GM23338 (cell line): ENCODE measurements at regions not wholly inside any gene's neighbourhood (a gene's known extent, or its start where the extent isn't known, plus 50 kb on each side); places are given as distances from the start of the nearest gene placed in this dataset.

Source experiments
- CREB1 ChIP-seq: fragments of 250-450 bp; sonication (Bioruptor Pico); IDR thresholded peaks from 2 replicates; pipeline ENCODE4 v1.5.0; 2020; ENCODE audit warnings: low read depth, mild to moderate bottlenecking, moderate library complexity
- CTCF ChIP-seq, 2 experiments: fragments of 200-600 bp in 1 of 2; sonication (generic) in 1 of 2; conservative IDR thresholded peaks; 2 replicates each; pipeline versions ENCODE4 v1.5.1 to v1.6.1; 2016 to 2017; ENCODE audit warnings: antibody characterized with exemption in 2 of 2, low read depth in 2 of 2, mild to moderate bottlenecking in 2 of 2, moderate library complexity in 1 of 2
- EZH2 ChIP-seq: fragments of 200-600 bp; sonication (generic); IDR thresholded peaks from one replicate; pipeline ENCODE4 v1.8.0; 2017; ENCODE audit warnings: antibody characterized with exemption, mild to moderate bottlenecking, low read depth; ENCODE audit not compliant: unreplicated experiment
- EZH2phosphoT487 ChIP-seq: fragments of 200-600 bp; sonication (generic); IDR thresholded peaks from one replicate; pipeline ENCODE4 v1.8.1; 2018; ENCODE audit warnings: antibody characterized with exemption; ENCODE audit not compliant: unreplicated experiment
- JUNB ChIP-seq: IDR thresholded peaks from one replicate; pipeline ENCODE4 v1.6.1; 2016; ENCODE audit warnings: antibody characterized with exemption; ENCODE audit not compliant: unreplicated experiment
- POLR2AphosphoS5 ChIP-seq: IDR thresholded peaks from 2 replicates; pipeline ENCODE4 v1.6.1; 2016; ENCODE audit warnings: antibody characterized with exemption, low read depth
- STAT1 ChIP-seq: IDR thresholded peaks from one replicate; pipeline ENCODE4 v1.6.1; 2016; ENCODE audit warnings: antibody characterized with exemption; ENCODE audit not compliant: unreplicated experiment
- ZNF331 ChIP-seq: fragments of 250-450 bp; sonication (Bioruptor Pico); IDR thresholded peaks from 2 replicates; pipeline ENCODE4 v1.5.0; 2020; ENCODE audit warnings: low read depth, mild to moderate bottlenecking, moderate library complexity
- TF ChIP-seq, protein P1 (sequence below): IDR thresholded peaks from one replicate; pipeline ENCODE4 v1.6.1; 2018; ENCODE audit warnings: antibody characterized with exemption; ENCODE audit not compliant: unreplicated experiment
- TF ChIP-seq, protein P2 (sequence below): IDR thresholded peaks from 2 replicates; pipeline ENCODE4 v1.6.1; 2016; ENCODE audit warnings: antibody characterized with exemption

DNA sequence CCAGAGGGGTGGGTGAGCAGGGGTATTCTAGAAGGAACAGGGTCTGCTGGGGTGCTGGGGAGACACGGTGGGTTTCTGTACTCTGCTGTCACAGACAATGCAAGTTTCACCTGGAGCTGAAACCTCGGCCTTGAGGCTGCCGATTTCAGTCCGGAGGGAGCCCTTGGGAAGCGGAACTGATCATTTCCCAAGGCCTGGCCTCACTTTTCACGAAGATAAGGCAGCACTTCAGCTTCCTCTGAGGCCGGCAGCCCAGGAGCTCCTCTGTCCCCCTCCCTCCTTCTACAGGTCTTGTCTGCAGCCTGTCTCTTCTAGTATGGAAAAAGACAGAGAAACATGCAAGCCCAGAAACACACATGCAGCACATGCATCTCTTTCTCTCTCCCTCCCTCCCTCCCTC, 242.1 kb downstream of the CDC5L start:
- no peak for TF ChIP-seq CTCF (conservative IDR thresholded peaks at IDR 0.05; ENCODE audit: low read depth in 2 of 2)
- TF ChIP-seq EZH2: no peak
- TF ChIP-seq STAT1: no peak
- no peak for TF ChIP-seq POLR2AphosphoS5
- TF ChIP-seq, protein P1, sequence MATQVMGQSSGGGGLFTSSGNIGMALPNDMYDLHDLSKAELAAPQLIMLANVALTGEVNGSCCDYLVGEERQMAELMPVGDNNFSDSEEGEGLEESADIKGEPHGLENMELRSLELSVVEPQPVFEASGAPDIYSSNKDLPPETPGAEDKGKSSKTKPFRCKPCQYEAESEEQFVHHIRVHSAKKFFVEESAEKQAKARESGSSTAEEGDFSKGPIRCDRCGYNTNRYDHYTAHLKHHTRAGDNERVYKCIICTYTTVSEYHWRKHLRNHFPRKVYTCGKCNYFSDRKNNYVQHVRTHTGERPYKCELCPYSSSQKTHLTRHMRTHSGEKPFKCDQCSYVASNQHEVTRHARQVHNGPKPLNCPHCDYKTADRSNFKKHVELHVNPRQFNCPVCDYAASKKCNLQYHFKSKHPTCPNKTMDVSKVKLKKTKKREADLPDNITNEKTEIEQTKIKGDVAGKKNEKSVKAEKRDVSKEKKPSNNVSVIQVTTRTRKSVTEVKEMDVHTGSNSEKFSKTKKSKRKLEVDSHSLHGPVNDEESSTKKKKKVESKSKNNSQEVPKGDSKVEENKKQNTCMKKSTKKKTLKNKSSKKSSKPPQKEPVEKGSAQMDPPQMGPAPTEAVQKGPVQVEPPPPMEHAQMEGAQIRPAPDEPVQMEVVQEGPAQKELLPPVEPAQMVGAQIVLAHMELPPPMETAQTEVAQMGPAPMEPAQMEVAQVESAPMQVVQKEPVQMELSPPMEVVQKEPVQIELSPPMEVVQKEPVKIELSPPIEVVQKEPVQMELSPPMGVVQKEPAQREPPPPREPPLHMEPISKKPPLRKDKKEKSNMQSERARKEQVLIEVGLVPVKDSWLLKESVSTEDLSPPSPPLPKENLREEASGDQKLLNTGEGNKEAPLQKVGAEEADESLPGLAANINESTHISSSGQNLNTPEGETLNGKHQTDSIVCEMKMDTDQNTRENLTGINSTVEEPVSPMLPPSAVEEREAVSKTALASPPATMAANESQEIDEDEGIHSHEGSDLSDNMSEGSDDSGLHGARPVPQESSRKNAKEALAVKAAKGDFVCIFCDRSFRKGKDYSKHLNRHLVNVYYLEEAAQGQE: no peak
- no peak for TF ChIP-seq EZH2phosphoT487
- no peak for TF ChIP-seq CREB1 (CRISPR knock-in tag)
- no peak for TF ChIP-seq ZNF331
- TF ChIP-seq JUNB: no peak
- TF ChIP-seq, protein P2, sequence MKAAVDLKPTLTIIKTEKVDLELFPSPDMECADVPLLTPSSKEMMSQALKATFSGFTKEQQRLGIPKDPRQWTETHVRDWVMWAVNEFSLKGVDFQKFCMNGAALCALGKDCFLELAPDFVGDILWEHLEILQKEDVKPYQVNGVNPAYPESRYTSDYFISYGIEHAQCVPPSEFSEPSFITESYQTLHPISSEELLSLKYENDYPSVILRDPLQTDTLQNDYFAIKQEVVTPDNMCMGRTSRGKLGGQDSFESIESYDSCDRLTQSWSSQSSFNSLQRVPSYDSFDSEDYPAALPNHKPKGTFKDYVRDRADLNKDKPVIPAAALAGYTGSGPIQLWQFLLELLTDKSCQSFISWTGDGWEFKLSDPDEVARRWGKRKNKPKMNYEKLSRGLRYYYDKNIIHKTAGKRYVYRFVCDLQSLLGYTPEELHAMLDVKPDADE: no peak
